ENCODE measurements at regions not wholly inside any gene's neighbourhood (a gene's known extent, or its start where the extent isn't known, plus 50 kb on each side); places are given as distances from the start of the nearest gene placed in this dataset.

- dilution Hi-C loops (cut with MboI; ENCODE audit: extremely low pct_ligation_motif_present, low sequenced_read_pairs) (no loop called here), intact Hi-C loops (cut with micrococcal nuclease) (no loop called here)
- H3K9me1 ChIP-seq (replicated peaks; ENCODE audit: control insufficient read depth, extremely low read depth, insufficient read depth, low read length): no peaks in the 10 kb centered on the region
- no peak overlapping the region for H3K4me2 ChIP-seq (ENCODE audit: insufficient read depth, low read length)
- no peak for DNase-seq (ENCODE audit: low read depth, low spot score)
- H3K27ac ChIP-seq (ENCODE audit: insufficient read depth, low read depth, low read length): no peak overlapping the region
- FAIRE-seq: no peak
- H3K4me1 ChIP-seq (ENCODE audit: control insufficient read depth, extremely low read depth, insufficient read depth, low read length): no peaks in the 10 kb centered on the region
- TF ChIP-seq CTCF (IDR thresholded peaks at IDR 0.05; ENCODE audit: extremely low read depth in 1 of 2, insufficient read depth in 1 of 2, low read depth in 1 of 2, low read length in 2 of 2) (no peak), POLR2AphosphoS5 (IDR thresholded peaks at IDR 0.05; ENCODE audit: insufficient read depth, low read depth, low read length) (no peak), MYC (IDR thresholded peaks at IDR 0.05; ENCODE audit: low read depth, low read length) (no peak), EZH2 (IDR thresholded peaks at IDR 0.05; ENCODE audit: borderline replicate concordance, low read depth, low read length, severe bottlenecking) (no peak), JUN (IDR thresholded peaks at IDR 0.05; ENCODE audit: borderline replicate concordance, insufficient read depth, insufficient read length, low read depth) (no peak), FOS (IDR thresholded peaks at IDR 0.05; ENCODE audit: borderline replicate concordance, insufficient read depth, low read length) (no peak), GATA2 (IDR thresholded peaks at IDR 0.05; ENCODE audit: insufficient read depth, insufficient read length, low read depth, low read length) (no peak), POLR2A (IDR thresholded peaks at IDR 0.05; ENCODE audit: low read depth, low read length) (no peak)
- TF ChIP-seq, protein P1, sequence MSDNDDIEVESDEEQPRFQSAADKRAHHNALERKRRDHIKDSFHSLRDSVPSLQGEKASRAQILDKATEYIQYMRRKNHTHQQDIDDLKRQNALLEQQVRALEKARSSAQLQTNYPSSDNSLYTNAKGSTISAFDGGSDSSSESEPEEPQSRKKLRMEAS (IDR thresholded peaks at IDR 0.05; ENCODE audit: insufficient read depth, insufficient read length): no peak
- H3K9me3 ChIP-seq (replicated peaks; ENCODE audit: control insufficient read depth, insufficient read depth, low read length): no peaks in the 10 kb centered on the region
- H2AFZ ChIP-seq (ENCODE audit: low read depth, low read length): no peak overlapping the region
- H3K27me3 ChIP-seq (ENCODE audit: control insufficient read depth in 2 of 2, insufficient read depth in 2 of 2, low read length in 2 of 2): peaks cover 0 to 3% of the 10 kb centered on the region in 2 experiments
- POLR2A ChIA-PET: no interaction called here
- H3K4me3 ChIP-seq (replicated peaks in 1 of 3; ENCODE audit: insufficient read depth in 1 of 3, low read depth in 1 of 3, low read length in 3 of 3): no peak overlapping the region
- no peaks in the 10 kb centered on the region for H3K79me2 ChIP-seq (ENCODE audit: control insufficient read depth, insufficient read depth, low read length)
- CTCF ChIA-PET: no interaction called here
- no peak overlapping the region for H3K9ac ChIP-seq (replicated peaks; ENCODE audit: extremely low read depth, insufficient read depth, low read length)
- BruUV-seq (replicated peaks): no TSS peak
- no peaks in the 10 kb centered on the region for H4K20me1 ChIP-seq (replicated peaks; ENCODE audit: control insufficient read depth, extremely low read depth, insufficient read depth, low read length)
- H3K36me3 ChIP-seq (ENCODE audit: control insufficient read depth in 2 of 2, extremely low read depth in 1 of 2, insufficient read depth in 2 of 2, low read length in 2 of 2): no peaks in the 10 kb centered on the region
These were observed 71.8 kb downstream of the RTL9 start for GRCh38 chrX:110430293-110431076.
